ENCODE measurements at regions not wholly inside any gene's neighbourhood (a gene's known extent, or its start where the extent isn't known, plus 50 kb on each side); places are given as distances from the start of the nearest gene placed in this dataset.

DNA sequence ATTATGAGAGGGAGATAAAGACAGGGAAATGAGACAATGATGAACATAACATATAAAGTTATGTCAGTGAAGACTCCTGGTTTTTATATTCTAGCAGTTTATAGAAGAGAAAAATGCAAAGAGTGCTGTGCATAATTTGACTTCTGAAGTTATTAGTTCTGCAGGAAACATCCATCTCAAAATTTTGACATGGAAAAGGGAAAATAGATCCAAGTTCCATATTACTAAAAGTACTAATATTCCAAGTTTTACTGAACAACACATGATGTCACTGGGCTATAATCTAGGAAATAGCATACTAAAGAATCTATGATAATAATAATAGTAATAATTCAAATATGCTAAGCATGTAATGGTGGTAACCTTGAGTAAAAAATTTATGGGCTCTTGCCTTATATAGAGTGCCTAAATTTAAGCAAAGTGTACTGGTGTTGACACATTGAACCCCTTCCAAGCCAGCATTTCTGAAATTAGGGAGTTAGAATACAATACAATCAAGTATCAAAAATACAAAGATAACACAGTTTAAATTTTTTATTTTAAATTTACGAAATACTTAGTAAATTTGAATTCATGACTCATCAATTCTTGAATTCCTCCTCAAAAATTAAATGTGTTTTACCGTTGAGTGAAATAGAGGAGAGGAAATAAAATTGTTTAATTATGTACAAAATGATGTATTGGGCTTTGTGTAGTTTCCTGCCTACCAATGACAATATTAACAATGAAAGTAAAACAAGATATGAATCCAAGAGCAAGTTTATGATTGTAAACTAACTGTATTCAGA, 102.8 kb upstream of the KCND2 start:
- TF ChIP-seq, protein P1, sequence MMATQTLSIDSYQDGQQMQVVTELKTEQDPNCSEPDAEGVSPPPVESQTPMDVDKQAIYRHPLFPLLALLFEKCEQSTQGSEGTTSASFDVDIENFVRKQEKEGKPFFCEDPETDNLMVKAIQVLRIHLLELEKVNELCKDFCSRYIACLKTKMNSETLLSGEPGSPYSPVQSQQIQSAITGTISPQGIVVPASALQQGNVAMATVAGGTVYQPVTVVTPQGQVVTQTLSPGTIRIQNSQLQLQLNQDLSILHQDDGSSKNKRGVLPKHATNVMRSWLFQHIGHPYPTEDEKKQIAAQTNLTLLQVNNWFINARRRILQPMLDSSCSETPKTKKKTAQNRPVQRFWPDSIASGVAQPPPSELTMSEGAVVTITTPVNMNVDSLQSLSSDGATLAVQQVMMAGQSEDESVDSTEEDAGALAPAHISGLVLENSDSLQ (IDR thresholded peaks at IDR 0.05): no peak
- no peak for TF ChIP-seq NFRKB (IDR thresholded peaks at IDR 0.05)
- TF ChIP-seq ELF4 (IDR thresholded peaks at IDR 0.05): no peak
- no peak for TF ChIP-seq TARDBP (IDR thresholded peaks at IDR 0.05)
